Stromal cell of bone marrow (primary cell): ENCODE measurements at regions not wholly inside any gene's neighbourhood (a gene's known extent, or its start where the extent isn't known, plus 50 kb on each side); places are given as distances from the start of the nearest gene placed in this dataset.
"Not testable (repeated sequence)": the region's sequence is repeated elsewhere in the genome, so short reads cannot be mapped to it uniquely, and the experiment has no call there.

Experiments used
- DNase-seq: peaks from one replicate; pipeline ENCODE4 v3.0.0-alpha.2; 2012; ENCODE audit warnings: low read depth

DNA sequence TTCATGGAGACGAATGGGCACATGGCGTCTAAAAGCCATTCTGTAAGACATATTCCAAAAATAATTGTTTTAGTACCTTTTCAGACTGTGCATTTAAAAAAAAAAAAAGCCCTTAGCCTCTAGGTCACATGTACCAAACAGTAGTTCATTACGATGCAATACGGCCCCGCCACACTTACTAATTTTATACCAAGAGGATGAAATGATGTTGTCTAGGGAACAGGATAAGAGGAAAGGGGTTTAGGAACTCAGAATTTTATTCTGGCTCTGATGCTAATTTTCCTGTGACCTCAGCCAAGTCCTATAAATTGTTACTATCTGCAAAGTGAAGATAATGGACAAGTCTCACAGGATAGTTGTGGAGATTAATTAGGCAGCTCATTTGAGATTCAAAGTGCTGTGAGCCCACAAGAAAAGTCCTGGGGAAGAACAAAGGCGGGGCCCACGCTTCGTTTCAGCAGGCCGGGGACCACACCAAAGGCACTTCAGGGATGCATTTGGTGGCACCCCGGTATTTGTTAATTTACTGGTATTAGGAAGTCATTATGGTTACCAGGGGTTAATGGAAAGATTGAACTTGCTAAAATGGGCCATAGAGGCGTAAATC is 511.1 kb downstream of the IRS2 start:
- DNase-seq = no peak

DNA sequence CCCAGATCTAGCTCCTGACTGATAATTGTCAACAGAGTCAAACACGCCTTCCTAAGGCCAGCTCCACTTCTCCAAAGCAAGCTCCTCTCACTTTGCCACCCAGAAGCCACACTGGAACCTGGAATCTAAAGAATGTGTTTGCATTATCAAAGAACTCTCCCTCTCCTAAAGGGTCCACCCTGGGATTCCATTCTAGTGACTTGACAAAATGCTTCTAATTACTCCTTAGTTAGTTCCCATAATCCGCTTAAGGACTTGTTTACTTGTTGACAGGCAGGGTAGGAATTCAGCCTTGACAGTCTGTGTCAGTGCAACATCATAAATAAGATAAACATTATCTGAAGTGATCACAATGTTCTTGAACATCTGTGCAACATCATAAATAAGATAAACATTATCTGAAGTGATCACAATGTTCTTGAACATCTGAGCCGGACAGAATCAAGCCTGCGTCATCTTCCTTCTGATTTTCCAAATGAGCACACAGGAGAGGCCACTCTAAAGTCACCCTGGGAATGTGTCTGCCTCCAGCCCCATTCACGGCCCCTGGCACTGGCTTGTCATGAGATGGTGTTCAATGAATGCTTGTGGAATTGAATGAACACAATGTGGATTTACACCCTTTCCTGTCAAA is 512.1 kb downstream of the IRS2 start:
- no peak for DNase-seq

DNA sequence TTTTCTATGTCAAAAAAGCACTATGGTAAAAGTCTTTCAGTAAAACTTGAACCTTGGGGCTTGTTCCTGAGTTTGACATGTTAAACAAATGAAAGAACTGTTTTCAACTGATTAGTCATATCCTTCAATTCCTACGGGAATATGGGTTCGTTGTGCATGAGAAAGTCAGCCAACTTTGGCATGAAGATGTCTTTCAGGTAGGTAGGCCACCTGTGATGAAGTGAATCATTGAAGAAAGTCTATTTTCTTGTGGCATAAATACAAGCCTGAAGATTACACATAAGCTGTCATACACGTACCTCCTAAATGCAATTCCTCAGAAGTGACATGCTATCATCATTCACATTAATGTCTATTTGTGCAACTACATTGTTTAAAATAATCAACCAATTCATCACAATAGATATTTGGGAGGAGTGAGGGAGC is 513.0 kb downstream of the IRS2 start:
- no peak for DNase-seq

DNA sequence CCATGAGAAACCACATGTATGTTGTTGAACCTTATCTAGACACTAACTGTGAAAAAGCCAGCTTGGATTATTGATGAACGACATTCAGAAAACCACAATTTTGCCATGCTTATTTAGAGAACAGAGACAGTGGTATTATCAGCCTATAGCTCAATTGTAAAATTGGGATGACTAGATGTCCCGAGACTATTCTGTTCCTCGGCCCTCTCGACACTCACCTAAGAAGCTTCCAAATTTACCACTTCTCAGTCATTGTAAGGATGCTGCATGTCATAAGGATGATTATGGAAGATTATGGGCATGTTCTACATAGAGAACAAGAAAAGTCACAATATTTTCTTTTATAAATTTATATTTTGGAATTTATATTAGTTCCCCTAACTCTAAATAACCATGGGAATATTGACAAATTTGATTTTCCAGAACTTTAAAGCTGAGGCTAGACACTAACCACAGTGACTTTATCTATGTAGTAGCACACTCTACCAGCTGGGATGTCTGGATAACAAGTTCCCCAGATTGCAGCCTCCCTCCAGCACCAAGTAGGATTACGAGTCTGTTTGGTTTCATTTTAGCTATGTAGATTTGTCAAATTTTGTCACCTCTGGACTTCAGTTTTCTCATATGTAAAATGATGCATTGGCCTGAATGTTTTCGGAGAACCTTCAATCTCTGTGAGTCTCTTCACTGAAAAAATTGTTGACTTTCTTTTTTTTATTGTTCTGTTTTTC is 513.6 kb downstream of the IRS2 start:
- no peak for DNase-seq

DNA sequence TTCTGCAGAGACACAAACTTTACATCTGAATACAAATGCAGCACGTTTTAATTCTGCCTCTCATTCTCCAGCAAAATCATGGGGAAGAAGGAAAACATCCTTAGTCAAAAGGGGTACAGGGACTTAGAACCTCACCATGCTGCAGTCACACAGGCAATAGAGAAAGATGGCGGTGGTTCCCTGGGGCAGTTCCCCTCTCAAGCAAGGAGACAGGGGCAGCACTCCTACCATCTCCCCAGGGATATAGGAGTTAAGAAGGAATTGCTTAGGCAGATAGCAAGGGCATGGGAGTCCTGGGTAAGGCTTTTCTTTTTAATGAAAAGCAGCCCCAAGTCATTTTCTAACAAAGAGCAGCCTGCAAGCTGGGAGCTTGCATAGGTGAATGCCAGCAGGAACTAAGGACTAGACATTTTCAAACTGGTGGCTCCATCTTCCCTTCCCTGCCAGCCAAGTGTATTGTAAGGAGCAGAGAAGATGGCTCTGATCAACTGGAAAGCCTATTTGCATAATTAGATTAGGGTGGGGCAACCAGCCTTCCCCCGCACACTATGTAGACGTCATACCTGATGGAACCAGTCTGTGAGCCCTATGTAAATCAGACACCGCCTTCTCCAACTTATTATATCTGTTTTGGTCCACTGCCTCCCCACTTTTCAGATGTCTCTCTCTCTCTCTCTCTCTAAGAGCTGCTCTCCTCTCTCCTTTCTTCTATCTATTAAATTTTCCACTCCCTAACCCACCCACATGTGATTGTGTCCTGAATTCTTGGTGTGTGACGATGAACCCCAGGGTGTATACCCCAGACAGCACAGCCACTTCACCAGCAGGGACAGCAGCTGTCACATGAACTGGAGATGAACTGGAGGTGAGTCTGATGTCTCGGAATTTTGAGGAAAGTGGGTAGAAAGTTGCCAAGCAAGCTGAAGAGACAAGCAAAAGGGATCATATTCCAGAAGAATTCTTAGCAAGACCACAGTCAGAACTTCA is 514.5 kb downstream of the IRS2 start:
- no peak for DNase-seq

DNA sequence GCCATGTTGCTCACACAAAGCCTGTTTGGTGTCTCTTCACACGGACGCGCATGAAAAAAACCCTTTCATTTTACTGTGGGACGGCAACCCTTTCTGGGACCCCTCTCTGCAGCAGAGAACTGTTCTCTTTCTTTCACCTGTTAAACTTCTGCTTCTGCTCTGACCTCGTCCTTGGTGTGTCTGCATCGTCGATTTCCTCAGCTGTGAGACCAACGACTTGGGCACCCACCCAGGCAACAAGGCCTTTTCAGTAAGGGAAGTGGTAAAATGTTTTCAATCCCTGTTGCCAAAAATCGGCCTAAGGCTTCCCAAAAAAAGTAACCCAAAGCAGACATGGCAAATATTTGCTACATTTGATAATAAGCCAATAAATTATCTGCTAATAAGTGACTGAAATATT is 515.3 kb downstream of the IRS2 start:
- no peak for DNase-seq

DNA sequence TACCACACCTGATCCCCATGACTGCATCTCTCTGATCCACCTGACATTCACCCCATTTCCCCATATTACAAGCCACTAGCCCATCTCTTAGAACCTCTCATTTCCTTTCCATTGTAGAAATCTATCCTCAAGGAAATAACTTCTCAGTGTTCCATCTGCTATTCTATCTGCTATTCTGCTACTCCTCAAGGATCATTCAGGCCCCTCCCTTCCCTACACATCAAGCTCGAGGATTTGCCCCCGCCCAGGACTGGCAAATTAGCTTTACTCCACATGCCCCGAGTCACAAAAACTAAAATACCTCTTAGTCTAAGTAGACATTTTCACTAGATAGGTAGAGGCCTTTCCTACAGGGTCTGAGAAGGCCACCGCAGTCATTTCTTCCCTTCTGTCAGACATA is 517.0 kb downstream of the IRS2 start:
- DNase-seq = not testable (repeated sequence)

DNA sequence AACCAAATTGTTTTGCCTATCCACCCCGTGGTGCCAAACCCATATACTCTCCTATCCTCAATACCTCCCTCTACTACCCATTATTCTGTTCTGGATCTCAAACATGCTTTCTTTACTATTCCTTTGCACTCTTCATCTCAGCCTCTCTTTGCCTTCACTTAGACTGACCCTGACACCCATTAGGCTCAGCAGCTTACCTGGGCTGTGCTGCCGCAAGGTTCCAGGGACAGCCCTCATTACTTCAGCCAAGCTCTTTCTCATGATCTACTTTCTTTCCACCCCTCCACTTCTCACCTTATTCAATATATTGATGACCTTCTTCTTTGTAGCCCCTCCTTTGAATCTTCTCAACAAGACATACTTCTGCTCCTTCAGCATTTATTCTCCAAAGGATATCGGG is 517.9 kb downstream of the IRS2 start:
- DNase-seq = not testable (repeated sequence)

DNA sequence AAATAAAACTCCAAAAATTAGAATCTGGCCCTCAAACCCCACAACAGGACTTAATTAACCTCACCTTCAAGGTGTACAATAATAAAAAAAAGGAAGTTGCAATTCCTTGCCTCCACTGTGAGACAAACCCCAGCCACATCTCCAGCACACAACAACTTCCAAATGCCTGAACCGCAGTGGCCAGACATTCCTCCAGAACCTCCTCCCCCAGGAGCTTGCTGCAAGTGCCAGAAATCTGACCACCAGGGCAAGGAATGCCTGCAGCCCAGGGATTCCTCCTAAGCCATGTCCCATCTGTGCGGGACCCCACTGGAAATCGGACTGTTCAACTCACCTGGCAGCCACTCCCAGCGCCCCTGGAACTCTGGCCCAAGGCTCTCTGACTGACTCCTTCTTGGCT is 519.0 kb downstream of the IRS2 start:
- DNase-seq = not testable (repeated sequence)

DNA sequence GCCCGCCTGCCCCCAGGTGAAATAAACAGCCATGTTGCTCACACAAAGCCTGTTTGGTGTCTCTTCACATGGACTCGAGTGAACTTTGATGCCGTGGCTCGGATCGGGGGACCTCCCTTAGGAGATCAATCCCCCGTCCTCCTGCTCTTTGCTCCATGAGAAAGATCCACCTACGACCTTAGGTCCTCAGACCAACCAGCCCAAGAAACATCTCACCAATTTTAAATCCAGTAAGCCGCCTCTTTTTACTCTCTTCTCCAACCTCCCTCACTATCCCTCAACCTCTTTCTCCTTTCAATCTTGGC is 521.0 kb downstream of the IRS2 start:
- not testable (repeated sequence) for DNase-seq

DNA sequence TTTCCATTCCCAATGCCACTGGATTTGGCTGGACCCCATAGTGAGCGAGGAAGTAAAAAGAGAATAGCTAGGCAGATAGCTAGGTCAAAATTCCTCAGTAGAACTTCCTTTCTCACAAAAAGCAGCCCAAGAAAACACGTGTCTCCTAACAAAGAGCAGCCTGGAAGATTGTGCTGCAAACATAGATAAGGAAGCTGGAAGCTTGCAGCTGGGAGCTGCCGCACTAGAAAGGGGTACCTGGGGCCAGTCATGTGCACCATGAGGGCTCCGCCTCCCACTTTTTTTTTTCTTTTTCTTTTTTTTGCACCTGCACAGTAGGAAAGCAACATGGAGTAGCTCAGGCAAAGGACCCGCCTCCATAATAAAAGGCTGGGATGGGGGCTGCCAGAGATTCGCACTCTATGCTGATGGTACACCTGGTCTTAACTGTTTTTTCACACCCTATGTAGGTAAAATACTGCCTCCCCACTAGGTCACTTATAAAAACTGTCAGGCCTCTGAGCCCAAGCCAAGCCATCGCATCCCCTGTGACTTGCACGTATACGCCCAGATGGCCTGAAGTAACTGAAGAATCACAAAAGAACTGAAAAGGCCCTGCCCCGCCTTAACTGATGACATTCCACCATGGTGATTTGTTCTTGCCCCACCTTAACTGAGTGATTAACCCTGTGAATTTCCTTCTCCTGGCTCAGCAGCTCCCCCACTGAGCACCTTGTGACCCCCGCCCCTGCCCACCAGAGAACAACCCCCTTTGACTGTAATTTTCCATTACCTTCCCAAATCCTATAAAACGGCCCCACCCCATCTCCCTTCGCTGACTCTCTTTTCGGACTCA is 521.6 kb downstream of the IRS2 start:
- not testable (repeated sequence) for DNase-seq

DNA sequence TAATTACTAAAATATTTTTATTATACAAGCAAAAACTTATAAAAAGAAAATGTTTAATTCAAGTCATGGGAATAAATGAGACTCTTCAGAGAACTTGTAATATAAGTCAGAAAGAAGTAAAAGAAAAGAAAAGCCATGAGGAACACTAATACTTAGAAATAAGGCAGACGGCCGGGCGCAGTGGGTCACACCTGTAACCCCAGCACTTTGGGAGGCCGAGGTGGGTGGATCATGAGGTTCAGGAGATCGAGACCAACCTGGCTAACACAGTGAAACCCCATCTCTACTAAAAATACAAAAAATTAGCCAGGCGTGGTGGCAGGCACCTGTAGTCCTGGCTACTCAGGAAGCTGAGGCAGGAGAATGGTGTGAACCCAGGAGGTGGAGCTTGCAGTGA is 528.6 kb downstream of the IRS2 start:
- DNase-seq = not testable (repeated sequence)
